Endothelial cell of umbilical vein (primary cell): ENCODE measurements at regions not wholly inside any gene's neighbourhood (a gene's known extent, or its start where the extent isn't known, plus 50 kb on each side); places are given as distances from the start of the nearest gene placed in this dataset.

Source experiments
- MYC ChIP-seq: IDR thresholded peaks from one replicate; pipeline ENCODE4 v1.6.1; 2011; ENCODE audit warnings: mild to moderate bottlenecking, low read depth, low read length
- POLR2A ChIP-seq: IDR thresholded peaks from 2 replicates; pipeline ENCODE4 v1.6.1; 2012; ENCODE audit warnings: low read depth, mild to moderate bottlenecking, control low read depth, low read length
- POLR2AphosphoS5 ChIP-seq: IDR thresholded peaks from 2 replicates; pipeline ENCODE4 v1.6.1; 2012; ENCODE audit warnings: low read depth, mild to moderate bottlenecking, control low read depth, low read length, moderate library complexity; ENCODE audit not compliant: insufficient read depth
- TF ChIP-seq, protein P1 (sequence below), 2 donors: IDR thresholded peaks; 1 replicate in 1 of 2; 2 replicates in 1 of 2; pipeline ENCODE4 v1.5.1; 2011; ENCODE audit warnings: low read length in 2 of 2, mild to moderate bottlenecking in 2 of 2, moderate library complexity in 2 of 2, control low read depth in 1 of 2, inconsistent platforms in 1 of 2, low read depth in 1 of 2; ENCODE audit not compliant: insufficient read depth in 1 of 2; ENCODE audit errors: extremely low read depth in 1 of 2
- TF ChIP-seq, protein P2 (sequence below): IDR thresholded peaks from 2 replicates; pipeline ENCODE4 v1.6.1; 2011; ENCODE audit not compliant: insufficient read depth, insufficient read length

DNA sequence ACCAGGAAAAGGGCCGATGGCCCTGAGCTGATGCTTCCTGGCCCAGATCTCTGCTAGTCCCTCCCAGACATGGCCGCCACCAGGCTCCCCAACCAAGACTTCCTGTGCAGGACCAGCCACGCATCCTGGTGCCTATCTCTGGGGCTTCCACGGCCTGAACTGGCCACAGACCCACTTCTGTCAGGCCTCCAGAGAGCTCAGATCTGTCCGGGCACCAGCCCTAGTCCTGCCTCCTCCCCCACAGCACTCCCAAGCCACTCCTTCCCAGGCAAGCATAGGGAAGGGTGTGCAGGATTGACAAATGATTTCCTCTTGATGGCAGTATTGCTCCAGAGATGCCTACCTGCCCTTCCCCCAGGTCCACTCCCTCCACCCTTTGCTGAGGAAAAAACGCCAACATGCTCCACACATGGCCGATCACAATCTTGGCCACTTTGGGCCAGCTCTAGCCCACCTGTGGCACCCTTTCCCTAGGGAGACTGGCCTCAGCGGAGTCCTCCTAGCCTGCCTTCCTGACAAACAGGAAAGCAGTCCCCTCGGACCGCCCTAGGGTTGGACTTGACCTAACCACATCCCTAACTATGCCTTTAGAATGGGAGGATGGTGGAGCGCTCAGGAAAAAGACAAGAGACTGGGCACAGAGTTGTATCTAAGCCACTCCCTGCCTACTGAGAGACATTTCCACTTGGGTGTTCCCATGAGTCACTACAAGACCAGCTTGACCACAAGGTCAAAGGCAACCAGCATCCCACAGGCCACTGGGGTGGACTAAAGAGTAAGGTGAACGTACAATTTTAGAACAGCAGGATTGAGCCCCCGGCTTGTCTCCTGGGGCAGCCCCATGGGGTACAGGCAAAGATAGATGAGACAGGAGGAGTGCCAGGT is 277.5 kb upstream of the AGTR2 start:
- TF ChIP-seq, protein P1, sequence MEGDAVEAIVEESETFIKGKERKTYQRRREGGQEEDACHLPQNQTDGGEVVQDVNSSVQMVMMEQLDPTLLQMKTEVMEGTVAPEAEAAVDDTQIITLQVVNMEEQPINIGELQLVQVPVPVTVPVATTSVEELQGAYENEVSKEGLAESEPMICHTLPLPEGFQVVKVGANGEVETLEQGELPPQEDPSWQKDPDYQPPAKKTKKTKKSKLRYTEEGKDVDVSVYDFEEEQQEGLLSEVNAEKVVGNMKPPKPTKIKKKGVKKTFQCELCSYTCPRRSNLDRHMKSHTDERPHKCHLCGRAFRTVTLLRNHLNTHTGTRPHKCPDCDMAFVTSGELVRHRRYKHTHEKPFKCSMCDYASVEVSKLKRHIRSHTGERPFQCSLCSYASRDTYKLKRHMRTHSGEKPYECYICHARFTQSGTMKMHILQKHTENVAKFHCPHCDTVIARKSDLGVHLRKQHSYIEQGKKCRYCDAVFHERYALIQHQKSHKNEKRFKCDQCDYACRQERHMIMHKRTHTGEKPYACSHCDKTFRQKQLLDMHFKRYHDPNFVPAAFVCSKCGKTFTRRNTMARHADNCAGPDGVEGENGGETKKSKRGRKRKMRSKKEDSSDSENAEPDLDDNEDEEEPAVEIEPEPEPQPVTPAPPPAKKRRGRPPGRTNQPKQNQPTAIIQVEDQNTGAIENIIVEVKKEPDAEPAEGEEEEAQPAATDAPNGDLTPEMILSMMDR (IDR thresholded peaks at IDR 0.05; ENCODE audit: extremely low read depth in 1 of 2, insufficient read depth in 1 of 2, low read depth in 1 of 2, low read length in 2 of 2): no peak
- TF ChIP-seq, protein P2, sequence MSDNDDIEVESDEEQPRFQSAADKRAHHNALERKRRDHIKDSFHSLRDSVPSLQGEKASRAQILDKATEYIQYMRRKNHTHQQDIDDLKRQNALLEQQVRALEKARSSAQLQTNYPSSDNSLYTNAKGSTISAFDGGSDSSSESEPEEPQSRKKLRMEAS: no peak
- TF ChIP-seq POLR2AphosphoS5 (no peak), POLR2A (no peak), MYC (no peak)
